ENCODE measurements at regions not wholly inside any gene's neighbourhood (a gene's known extent, or its start where the extent isn't known, plus 50 kb on each side); places are given as distances from the start of the nearest gene placed in this dataset.

- no peak for DNase-seq
Observed at GRCh38 chr11:112542479-112542878, 281.8 kb upstream of the PLET1 start.

GRCh38 chr11:112543390-112543789, 282.7 kb upstream of the PLET1 start:
- DNase-seq, result no peak

DNA sequence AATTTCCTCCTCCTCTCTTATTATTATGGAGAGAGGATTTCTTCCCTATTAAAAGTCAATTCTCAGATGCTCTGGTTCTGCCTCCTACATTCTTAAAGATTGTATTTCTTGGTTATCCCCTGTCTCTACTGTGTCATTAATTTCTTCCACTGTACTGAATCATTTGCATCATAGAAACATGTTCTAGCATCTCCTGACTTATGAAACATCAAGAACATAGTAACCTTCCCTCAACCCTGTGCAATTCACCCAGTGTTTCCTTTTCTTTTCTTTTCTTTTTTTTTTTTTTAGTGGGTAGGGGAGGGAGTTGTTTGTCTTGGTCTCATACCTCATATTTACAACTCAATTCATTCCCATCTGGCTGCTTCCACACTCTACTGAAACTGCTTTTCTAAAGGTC, 288.0 kb upstream of the PLET1 start:
- DNase-seq, result no peak

- DNase-seq, result no peak
Observed at GRCh38 chr11:112553205-112553731, 292.6 kb upstream of the PLET1 start.

DNA sequence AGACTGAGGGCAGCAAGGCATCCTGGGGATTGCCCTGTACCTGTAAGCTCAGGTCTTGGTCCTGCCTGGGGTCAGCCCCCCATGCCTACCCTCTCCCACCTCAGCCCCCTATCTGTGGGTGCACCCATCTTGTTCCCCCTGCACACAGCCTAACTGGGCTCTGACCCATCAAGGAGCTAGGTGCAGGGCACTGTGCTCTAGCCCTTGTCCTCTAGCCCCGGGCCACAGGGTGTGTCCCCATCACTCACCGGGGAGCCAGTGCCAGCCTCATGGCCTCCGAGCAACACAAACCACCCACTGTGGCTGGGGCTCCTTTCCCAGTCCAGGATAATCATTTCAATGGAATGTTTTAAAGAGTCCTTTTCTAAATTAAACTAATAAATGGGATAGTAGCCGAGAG, 293.9 kb upstream of the PLET1 start:
- no peak for DNase-seq

DNA sequence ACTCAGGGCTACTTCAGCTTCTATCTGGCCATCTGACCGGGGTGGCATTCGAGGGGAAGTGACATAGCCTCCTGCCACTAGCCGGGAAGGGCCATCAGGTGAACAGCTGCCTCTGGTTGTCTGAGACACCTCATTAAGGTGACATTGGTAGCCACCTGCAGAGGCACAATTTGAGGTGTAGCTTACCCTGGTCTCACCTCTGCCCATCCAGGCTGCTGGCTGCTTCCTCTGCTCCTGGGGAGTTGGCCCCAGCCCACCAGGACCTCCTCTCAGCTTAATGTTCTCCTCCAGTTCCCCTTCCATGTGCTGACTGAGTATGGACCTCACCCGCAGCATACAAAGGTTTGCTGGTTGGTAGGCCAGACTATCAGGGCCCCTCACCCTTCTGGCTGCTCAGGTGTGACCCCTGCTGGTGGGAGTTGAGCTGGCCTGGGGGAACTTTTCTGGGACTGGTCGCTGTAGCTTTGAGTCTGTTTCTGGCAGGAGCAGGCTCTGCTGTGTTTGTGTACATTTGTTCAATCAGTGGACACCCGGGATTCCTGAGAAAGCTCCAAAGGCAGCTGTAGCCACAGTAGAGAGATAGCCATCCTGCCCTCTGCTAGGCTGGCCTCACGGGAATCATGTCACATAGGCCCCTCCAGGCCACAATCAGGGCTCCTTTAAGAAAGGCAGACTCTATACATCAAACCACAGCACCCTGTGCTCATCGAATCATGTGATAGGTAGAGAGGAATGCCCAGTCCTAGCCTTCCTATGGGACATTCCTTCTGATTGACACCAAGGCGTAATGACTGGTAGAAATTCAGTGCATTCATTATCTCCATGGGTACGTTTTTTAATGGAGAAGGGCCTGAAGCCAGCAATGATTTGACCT, 295.1 kb upstream of the PLET1 start:
- peak; percentile 35 for DNase-seq

DNA sequence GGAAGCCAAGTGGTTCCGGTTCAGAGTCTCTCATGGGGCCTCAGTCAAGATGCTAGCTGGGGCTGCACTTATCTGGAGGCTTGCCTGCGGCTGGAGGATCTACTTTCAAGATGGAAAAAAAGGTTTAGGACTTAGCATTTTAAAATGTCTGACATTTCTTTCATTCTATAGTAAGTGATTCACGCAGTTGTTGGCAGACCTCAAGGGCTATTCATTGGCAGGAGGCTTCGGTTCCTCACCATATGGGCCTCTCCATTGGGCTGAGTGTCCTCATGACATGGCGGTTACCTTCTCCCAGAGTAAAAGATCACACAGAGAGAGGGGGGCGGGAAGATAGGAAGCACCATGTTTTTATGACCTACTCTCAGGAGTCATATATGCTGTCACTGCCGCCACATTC, 298.0 kb upstream of the PLET1 start:
- DNase-seq, result no peak

GRCh38 chr11:112563808-112564207, 303.1 kb upstream of the PLET1 start:
- no peak for DNase-seq

- DNase-seq, result no peak
Observed at GRCh38 chr11:112564228-112564955, 303.7 kb upstream of the PLET1 start.

GRCh38 chr11:112565551-112565950, 304.9 kb upstream of the PLET1 start:
- DNase-seq, result no peak

DNA sequence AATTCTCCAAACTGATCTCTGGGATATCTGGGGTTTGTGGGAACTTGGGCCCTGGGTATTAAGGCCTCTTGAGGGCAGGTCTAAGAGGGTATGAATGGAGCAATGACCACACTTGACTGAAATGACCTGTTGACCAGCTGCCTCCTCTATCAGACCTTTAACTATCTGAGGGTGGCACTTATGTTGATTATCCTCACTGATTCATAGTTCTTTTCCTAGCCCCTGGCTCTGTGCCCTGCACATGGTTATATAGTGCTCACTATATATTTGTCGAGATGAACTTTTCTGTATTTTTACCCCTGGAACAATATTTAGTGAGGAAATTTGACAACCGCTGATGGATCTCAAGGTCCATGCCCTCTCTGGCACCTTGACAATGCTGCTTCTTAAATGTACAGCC, 305.5 kb upstream of the PLET1 start:
- DNase-seq, result no peak

DNA sequence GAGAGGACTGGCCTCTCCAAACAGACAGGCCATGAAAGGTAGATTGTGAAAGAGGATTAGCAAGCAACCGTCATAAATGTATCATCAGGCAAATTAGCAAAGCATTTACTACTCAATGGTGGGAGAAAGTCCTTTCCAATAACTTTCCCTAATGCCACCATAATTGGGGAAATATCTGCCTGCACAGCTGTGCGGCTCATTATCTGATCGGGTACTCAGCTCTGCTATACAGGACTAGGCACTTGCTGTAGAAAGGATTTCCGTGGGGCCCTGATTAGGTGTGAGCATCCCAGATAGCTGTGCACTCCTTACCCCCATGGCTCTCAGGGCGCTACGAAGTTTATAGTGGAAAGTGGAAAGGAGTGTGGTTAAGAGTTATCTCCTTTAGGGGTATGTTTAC, 309.7 kb upstream of the PLET1 start:
- DNase-seq, result no peak

DNA sequence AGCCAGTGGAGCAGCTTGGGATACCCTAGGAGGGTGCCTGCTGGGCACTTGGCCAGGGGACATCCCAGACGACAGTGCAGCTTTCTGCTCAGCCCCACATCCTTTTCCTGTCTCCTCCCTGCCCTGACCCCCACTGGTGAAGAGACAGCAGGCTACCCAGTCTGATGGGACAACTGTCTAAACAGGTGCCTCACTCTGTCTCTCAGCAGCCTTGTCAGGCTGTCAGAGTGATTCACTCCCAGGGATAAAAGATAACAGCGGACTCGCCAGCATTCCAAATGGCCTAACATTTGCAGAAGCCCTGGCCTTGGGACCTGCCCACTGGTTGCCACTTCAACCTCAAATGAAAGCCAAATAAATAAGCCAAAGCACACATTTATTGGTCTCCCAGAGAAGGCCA, 318.6 kb upstream of the PLET1 start:
- no peak for DNase-seq

DNA sequence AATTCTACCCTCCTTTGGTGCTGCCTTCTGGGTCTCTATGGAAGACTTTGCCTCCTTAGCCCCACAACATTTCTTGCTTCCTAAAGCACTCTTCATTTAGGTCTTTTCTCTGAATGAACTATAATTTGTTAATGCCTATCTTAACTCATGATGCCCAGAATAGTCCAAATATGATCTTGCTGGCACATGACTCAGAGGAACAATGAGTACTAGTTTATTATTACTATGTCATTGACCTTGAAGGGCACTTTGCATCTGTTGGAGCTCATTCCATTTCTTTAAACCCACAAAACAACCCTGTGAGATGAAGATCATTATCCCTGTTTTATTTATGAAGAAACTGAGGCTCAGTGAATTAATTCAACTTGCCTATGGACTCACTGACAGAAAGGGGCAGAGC, 320.2 kb upstream of the PLET1 start:
- DNase-seq, result no peak

DNA sequence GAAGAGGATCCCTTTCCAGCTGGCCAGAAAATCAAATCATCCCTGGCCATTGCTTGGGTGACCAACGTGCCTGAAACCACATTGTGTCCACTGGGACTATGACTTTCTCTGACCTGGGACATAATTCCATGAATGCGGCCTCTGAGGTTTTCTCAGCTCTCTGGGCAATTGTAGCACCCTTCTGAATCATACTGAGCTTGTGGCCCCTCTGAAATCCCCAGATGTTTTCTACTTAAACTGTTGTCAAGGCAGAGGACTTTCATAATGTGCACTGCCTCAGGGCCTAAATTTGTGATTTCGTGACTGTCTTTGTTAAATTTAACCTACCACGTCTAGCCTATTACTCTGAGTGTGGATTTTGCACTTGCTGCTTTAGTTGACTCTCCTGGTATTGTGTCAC, 321.1 kb upstream of the PLET1 start:
- no peak for DNase-seq

DNA sequence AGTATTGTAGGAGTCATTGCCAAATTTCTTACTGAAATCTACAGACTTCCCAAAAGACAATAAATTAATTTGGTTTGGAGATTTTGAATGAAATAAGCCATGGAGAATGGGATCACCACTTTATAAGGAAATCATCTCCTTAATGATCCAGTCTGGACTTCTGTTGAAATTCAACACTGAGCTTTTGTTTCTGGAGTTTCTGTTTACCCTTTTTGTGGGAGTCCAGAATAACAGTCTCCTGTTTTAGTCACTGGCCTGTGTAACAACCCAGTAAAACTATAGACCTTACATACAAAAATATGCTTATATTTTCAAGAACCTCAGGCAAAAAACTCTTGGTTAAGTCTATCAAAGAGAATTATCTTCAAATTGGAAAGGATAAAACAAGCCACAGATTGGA, 321.7 kb upstream of the PLET1 start:
- DNase-seq, result no peak

- DNase-seq, result no peak
Observed at GRCh38 chr11:112583261-112583893, 322.7 kb upstream of the PLET1 start.

- DNase-seq, result no peak
Observed at GRCh38 chr11:112584672-112585071, 324.0 kb upstream of the PLET1 start.

DNA sequence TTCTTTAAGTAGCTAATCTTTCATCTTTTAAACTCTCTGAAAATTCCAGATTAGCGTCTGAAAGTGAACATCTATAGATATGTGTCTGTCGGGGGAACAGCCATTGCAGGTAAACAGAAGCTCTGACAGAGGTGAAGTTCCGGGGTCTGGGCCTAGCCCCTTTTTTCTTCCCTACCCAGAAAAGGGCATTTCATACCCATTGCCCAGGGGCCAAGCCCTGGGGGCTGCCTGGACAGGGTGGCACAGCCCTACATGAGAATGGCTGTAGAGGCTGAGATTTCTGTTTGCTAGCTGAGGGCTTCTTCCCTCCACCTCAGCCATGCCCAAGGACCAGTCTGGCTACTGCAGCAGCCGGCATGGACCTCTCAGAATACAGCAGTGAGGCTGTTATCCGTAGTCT, 327.0 kb upstream of the PLET1 start:
- DNase-seq, result no peak

- DNase-seq, result no peak
Observed at GRCh38 chr11:112588252-112588694, 327.6 kb upstream of the PLET1 start.

GRCh38 chr11:112589155-112589554, 328.5 kb upstream of the PLET1 start:
- no peak for DNase-seq

DNA sequence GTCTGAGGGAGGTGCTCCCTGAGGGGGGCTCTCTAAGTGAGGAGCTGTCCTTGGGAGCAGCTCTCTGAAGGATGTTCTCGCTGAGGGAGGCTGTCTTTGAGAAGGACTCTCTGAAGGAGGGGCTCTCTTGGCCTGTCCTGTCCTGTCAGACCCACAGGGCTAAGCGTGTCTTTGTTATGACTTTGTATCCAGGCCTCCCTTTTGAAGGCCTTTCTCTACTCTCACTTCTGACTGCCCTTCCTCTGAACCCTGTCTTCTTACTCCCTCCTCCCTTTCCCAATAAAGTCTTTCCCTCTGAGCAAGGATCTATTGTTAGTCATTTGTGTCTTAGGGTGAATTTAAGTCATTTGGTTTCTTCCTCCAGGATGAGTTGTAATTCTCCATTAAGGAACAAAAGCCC, 330.1 kb upstream of the PLET1 start:
- DNase-seq, result no peak

- no peak for DNase-seq
Observed at GRCh38 chr11:112593440-112593839, 332.8 kb upstream of the PLET1 start.

DNA sequence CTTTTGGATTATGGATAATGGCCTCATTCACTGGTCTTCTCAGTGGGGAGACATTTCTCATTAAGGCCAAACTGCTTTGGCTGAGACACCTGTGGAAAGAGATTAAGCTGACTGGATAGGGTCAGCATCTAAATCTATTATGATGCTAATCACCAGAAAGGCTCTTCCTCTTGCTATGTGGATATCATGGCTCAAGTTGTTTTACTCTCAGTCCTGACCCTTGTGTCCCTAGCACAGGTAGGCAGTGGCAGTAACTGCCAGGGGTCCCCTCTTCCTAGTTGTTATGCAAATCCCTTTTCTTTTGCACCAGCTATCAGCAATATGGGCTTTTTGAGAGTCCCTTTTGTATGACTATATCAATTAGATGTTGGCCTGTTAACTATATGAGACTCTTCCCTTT, 335.7 kb upstream of the PLET1 start:
- no peak for DNase-seq
